Activated naive CD8-positive, alpha-beta T cell treated with anti-CD3 and anti-CD28 coated beads, Interleukin-2, amount 50 U/mL, for 16 hours (primary cell): ENCODE measurements at regions not wholly inside any gene's neighbourhood (a gene's known extent, or its start where the extent isn't known, plus 50 kb on each side); places are given as distances from the start of the nearest gene placed in this dataset.
"Not testable (repeated sequence)": the region's sequence is repeated elsewhere in the genome, so short reads cannot be mapped to it uniquely, and the experiment has no call there.

Experiments used
- DNase-seq: peaks from one replicate; pipeline ENCODE4 v3.0.0-alpha.2; 2020; ENCODE audit warnings: low read depth, low spot score

DNA sequence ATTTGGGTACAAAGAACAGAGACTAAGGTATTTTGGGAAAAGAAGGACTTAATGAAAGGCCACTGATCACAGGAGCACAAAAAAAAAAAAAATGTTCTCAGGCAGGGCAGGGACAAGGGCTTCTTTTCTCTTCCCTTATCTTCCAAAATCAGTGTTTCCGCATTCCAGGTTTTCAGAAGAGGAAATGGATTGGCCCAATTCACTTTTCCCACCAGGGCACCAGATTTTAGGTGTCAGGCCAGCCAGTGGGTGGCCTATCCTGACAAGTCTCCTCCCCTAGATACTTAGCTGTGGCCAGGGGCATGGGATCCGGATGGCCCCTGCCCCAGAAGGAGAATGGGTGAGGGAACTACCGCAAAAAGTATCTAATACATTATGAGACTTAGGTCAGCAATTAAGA is 88.9 kb upstream of the WAC start:
- no peak for DNase-seq

DNA sequence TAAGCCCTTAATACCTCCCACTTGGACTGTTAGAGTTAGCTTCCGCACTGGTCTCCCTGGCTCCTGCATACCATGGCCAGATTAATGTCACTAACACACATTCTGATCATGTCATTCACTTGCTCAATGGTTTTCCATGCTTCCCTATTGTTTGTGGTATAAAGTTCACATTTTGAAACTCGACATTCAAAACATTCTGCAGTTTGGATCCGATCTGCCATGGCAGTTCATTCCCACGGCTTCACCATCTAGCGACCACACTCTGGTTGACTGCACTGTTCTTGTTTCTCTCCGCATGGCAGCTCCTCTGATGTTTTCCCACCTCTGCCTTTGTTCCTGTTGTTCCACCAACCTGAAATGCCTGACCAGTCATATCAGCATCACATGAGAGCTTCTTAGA is 87.4 kb upstream of the WAC start:
- no peak for DNase-seq

DNA sequence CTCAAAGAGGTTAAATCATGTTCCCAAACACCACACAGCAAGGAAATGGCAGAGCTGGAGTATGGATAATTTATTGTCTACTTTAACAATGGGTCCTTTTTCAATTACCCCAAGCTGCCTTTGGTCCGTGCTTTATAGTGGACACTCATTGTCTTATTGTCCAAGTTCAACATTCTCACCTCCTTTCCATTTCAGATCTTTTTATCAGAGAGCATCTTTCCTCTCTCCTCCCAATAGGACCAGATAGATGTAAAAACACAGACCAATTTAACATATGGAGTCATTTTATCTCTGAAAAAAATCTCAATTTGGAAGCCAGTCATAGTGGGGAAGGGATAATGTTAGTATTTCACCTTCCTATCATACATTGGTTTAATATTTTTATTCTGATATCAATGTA is 83.5 kb upstream of the WAC start:
- DNase-seq = no peak

- DNase-seq = no peak
Measured at GRCh38 chr10:28449926-28450325, 83.0 kb upstream of the WAC start.

GRCh38 chr10:28453926-28454325 is 79.0 kb upstream of the WAC start:
- DNase-seq = no peak

DNA sequence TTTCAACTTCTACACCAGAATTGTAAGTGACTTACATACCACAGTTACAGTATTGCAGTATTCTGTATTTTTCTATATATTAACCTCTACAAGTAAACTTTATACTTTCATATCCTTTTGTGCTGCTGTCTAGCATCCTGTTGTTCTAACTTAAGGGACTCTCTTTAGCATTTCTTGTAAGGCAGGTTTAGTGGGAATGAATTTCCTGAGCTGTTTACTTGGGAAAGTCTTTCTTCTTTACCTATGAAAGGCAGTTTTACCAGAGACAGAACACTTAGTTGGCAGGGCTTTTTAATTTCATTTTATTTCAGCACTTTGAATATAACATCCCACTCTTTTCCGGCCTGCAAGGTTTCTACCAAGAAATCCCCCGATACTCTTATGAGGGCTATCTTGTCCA is 75.8 kb upstream of the WAC start:
- DNase-seq = no peak

GRCh38 chr10:28457873-28458272 is 75.0 kb upstream of the WAC start:
- DNase-seq = not testable (repeated sequence)

DNA sequence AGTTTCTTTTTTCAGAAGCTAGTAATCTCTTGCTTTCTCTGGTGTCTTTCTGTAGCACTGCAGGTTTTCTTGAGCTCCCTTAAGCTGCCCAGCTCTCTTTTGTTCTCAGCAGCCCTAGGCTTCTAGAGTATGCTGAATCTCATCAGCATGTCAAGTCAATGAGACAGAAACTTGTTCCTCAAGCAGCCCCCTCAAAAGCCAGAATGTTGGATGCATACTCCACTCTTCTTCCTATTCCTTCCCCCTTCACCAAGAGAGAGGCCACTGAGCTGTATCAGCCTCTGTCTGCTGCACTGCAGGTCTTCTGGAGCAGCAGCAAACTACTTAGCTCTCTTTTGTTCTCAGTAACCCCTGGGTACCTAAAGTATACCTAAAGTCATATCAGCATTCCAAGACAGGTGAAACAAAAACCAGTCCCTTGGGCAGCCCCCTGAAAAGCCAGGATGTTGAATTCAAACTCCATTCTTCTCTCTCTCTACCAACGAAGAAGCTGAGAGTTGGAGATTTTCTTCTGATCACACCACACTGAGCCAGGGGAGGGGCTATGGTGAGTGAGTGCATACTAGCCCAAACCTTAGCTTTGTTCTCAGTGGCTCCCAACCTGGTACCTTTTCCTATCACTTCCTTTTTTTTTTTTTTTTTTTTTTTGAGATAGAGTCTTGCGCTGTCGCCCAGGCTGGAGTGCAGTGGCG is 73.3 kb upstream of the WAC start:
- DNase-seq = no peak

GRCh38 chr10:28463141-28463540 is 69.8 kb upstream of the WAC start:
- no peak for DNase-seq

GRCh38 chr10:28463676-28464395 is 69.1 kb upstream of the WAC start:
- no peak for DNase-seq

GRCh38 chr10:28467615-28468014 is 65.3 kb upstream of the WAC start:
- DNase-seq = no peak

- no peak for DNase-seq
Measured at GRCh38 chr10:28468707-28469483, 64.0 kb upstream of the WAC start.

GRCh38 chr10:28470873-28471651 is 61.9 kb upstream of the WAC start:
- no peak for DNase-seq

GRCh38 chr10:28471652-28472050 is 61.3 kb upstream of the WAC start:
- DNase-seq = no peak

DNA sequence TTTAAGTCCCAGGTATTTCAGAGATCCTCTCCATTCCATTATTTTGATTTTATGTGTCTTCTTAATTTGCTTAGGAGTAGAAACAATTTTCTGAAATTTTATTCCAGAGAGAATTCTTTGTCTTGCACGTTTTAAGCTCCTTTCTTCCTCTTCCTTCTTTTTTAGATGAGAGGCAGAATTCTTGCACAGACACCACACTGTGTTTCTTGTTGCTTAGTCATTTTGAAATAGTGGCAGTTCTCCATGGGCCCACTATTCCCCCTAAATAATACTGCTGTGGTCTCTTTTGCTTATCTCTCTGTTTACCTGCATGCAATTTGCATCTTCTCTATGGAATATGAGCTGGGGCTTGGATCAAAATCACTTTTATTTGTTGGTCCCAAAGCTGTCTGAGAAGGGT is 54.3 kb upstream of the WAC start:
- no peak for DNase-seq

DNA sequence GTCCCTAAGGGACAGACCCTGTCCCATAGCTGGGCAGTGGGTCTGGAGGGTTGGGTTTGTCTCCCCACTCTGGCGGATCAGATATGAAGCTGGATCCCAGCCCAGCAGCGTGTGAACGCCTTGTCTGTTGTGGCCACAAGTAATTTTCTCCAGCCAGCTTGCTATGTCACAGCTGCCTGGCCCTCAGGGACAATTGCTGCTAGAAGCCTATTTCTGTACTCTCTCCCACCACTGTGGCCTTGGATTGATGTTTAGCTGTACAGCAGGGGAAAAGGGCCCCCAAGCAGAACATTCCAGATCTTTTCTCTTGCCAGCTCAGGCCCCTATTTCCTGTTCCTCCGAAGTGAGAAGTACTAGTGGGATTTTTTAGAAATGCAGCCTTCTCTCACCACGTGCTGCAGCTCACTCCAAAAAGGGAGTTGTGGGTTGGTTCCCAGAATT is 53.5 kb upstream of the WAC start:
- DNase-seq = no peak

- no peak for DNase-seq
Measured at GRCh38 chr10:28479927-28480627, 52.8 kb upstream of the WAC start.

DNA sequence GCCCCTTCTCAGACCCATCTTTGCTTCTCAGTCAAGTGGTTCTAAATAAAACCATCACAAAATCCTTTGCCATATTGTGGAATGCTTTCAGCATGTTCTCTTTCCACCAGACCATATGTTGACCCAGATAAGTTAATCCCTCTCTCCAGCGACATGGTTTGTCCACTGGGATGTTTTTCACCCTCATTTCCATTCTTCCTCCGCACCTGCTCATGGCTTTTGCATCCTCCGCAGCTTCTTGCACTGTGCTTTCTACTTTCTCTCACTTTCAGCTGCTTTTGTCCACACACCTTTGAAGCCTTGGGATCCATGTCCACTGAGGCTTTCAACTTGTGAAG is 52.3 kb upstream of the WAC start:
- DNase-seq = no peak

DNA sequence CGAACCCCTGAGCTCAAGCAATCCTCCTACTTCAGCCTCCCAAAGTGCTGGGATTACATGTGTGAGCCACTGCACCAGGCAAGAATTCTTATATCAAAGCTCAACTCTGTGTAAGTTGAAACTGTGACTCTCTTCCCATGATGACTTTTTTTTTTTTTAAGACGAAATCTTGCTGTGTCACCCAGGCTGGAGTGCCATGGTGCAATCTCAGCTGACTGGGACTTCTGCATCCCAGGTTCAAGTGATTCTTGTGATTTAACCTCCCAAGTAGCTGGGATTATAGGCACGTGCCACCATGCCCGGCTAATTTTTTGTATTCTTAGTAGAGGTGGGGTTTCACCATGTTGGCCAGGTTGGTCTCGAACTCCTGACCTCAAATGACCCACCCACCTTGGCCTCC is 51.6 kb upstream of the WAC start:
- DNase-seq = not testable (repeated sequence)

DNA sequence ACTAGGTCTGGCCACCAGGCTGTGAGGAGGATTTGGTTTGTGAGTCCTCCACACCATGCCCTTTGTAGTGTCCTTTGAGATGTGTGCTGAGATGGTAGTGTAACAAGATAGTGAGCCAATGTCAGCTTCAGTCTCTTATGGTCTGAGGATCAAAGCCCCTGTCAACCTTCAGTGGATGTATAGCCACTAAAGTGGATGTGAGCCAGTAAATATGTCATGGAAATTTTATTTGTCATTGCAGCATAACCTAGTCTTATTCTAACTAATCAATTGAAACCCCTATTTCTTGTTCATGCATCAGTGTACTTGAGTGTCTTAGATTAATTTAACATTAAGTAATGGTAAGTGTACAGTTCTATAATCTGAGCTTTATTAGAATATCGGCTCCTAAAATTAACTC is 51.0 kb upstream of the WAC start:
- no peak for DNase-seq
